Keratinocyte (primary cell): ENCODE measurements at regions not wholly inside any gene's neighbourhood (a gene's known extent, or its start where the extent isn't known, plus 50 kb on each side); places are given as distances from the start of the nearest gene placed in this dataset.

Source experiments
- DNase-seq: peaks from one replicate; pipeline ENCODE4 v3.0.0-alpha.2; 2011; ENCODE audit warnings: low read depth, missing footprints, low spot score
- FAIRE-seq: peaks from 2 replicates; lab custom pipeline; 2011; peaks lifted over from hg19 to GRCh38; lab: Jason Lieb, UNC
- H2AFZ ChIP-seq: 2 replicates; pipeline ENCODE4 v1.6.0; 2012; ENCODE audit warnings: low read length, control low read depth, inconsistent platforms; ENCODE audit not compliant: control insufficient read depth
- H3K27ac ChIP-seq: 2 replicates; pipeline ENCODE4 v1.5.1; 2011; ENCODE audit warnings: low read length; ENCODE audit not compliant: control insufficient read depth, insufficient read depth
- H3K27me3 ChIP-seq: 3 replicates; pipeline ENCODE4 v1.6.0; 2011; ENCODE audit warnings: low read length; ENCODE audit not compliant: control insufficient read depth, insufficient read depth; ENCODE audit errors: extremely low read depth
- H3K36me3 ChIP-seq, 2 experiments: 2 replicates in 1 of 2; 3 replicates in 1 of 2; pipeline ENCODE4 v1.5.1; 2011; ENCODE audit warnings: low read length in 2 of 2, mild to moderate bottlenecking in 1 of 2; ENCODE audit not compliant: control insufficient read depth in 2 of 2, insufficient read depth in 2 of 2; ENCODE audit errors: extremely low read depth in 1 of 2
- H3K4me1 ChIP-seq: 3 replicates; pipeline ENCODE4 v1.5.1; 2011; ENCODE audit warnings: low read length; ENCODE audit not compliant: control insufficient read depth, insufficient read depth; ENCODE audit errors: extremely low read depth
- H3K4me2 ChIP-seq: 3 replicates; pipeline ENCODE4 v1.6.0; 2011; ENCODE audit warnings: low read depth, low read length; ENCODE audit not compliant: control insufficient read depth, insufficient read depth; ENCODE audit errors: extremely low read depth
- H3K4me3 ChIP-seq, 3 experiments: fragments of 200-600 bp in 1 of 3; sonication (generic) in 1 of 3; 2 replicates in 2 of 3; 3 replicates in 1 of 3; pipeline ENCODE4 v1.5.1; 2011 to 2016; ENCODE audit warnings: low read length in 3 of 3, mild to moderate bottlenecking in 3 of 3, control low read depth in 2 of 3, inconsistent platforms in 1 of 3, low read depth in 1 of 3, mixed read lengths in 1 of 3, mixed run types in 1 of 3, moderate library complexity in 1 of 3; ENCODE audit not compliant: control insufficient read depth in 2 of 3, insufficient read depth in 2 of 3; ENCODE audit errors: extremely low read depth in 1 of 3
- H3K79me2 ChIP-seq: 2 replicates; pipeline ENCODE4 v1.6.0; 2012; ENCODE audit warnings: low read length; ENCODE audit not compliant: control insufficient read depth, insufficient read depth
- H3K9ac ChIP-seq: 3 replicates; pipeline ENCODE4 v1.6.0; 2011; ENCODE audit warnings: low read length; ENCODE audit not compliant: control insufficient read depth, insufficient read depth; ENCODE audit errors: extremely low read depth
- H3K9me1 ChIP-seq: 3 replicates; pipeline ENCODE4 v1.6.0; 2011; ENCODE audit warnings: low read length; ENCODE audit not compliant: control insufficient read depth, insufficient read depth; ENCODE audit errors: extremely low read depth
- H3K9me3 ChIP-seq: 2 replicates; pipeline ENCODE4 v1.5.1; 2012; ENCODE audit warnings: low read depth, low read length; ENCODE audit not compliant: control insufficient read depth
- H4K20me1 ChIP-seq: 3 replicates; pipeline ENCODE4 v1.6.0; 2011; ENCODE audit warnings: low read length; ENCODE audit not compliant: control insufficient read depth, insufficient read depth; ENCODE audit errors: extremely low read depth
- CTCF ChIP-seq, 3 experiments: IDR thresholded peaks in 1 of 3; conservative IDR thresholded peaks in 1 of 3; optimal IDR thresholded peaks in 1 of 3; 2 replicates in 2 of 3; 3 replicates in 1 of 3; pipeline versions ENCODE3 to v1.5.1; 2011; ENCODE audit warnings: low read length in 3 of 3, mild to moderate bottlenecking in 3 of 3, moderate library complexity in 2 of 3, control low read depth in 1 of 3, inconsistent platforms in 1 of 3; ENCODE audit not compliant: insufficient read depth in 2 of 3; ENCODE audit errors: extremely low read depth in 1 of 3
- EZH2 ChIP-seq: IDR thresholded peaks from one replicate; pipeline ENCODE4 v1.6.1; 2012; ENCODE audit warnings: inconsistent platforms, mild to moderate bottlenecking, low read length, moderate library complexity
- dilution Hi-C: fragments of 300-500 bp; cut with MboI; formaldehyde crosslinking; loops from one replicate; pipeline ENCODE4 v1.7.0; 2020; ENCODE audit warnings: low sequenced_read_pairs; ENCODE audit not compliant: extremely low pct_ligation_motif_present

DNA sequence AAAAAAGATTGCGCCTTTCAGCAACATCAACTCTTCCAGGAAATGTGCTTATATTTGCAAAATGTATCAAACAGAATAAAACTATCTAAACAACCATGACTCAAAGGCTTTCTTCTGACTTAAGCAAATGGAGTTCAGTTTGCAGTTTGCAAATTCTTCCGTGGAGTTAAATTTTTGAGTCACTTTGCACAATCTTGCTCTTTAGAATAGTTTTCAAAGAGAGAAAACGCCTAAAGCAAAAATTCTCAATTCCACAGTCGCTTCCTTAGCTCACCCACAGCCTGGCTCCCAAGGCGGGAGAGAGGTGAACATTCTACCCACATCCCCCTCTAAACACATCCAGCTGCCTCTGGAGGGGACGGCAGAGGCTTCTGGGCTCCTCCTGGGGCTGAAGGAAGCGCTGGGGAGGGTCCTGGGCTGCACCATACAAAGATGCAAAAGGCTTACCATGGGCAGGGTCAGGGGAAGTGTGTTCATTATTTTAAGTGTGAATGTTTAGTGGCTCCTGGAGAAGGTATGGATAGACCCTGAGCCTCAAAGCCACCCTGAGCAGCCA, 1487.3 kb downstream of the TBC1D22A start:
- H3K4me3 ChIP-seq, result no peak overlapping the region
- H3K79me2 ChIP-seq, result no peaks in the 10 kb centered on the region
- no peak for FAIRE-seq
- dilution Hi-C loops, result no loop called here
- TF ChIP-seq CTCF (optimal IDR thresholded peaks at IDR 0.05 in 1 of 3, IDR thresholded peaks at IDR 0.05 in 1 of 3, conservative IDR thresholded peaks at IDR 0.05 in 1 of 3; ENCODE audit: extremely low read depth in 1 of 3, insufficient read depth in 2 of 3, low read length in 3 of 3) (no peak), EZH2 (no peak)
- H4K20me1 ChIP-seq, result no peaks in the 10 kb centered on the region
- H3K36me3 ChIP-seq, result no peaks in the 10 kb centered on the region
- no peak overlapping the region for H3K27ac ChIP-seq
- no peaks in the 10 kb centered on the region for H3K4me1 ChIP-seq
- no peak overlapping the region for H3K4me2 ChIP-seq
- H3K9me3 ChIP-seq, result peaks cover 5% of the 10 kb centered on the region
- H2AFZ ChIP-seq, result no peak overlapping the region
- no peaks in the 10 kb centered on the region for H3K9me1 ChIP-seq
- no peaks in the 10 kb centered on the region for H3K27me3 ChIP-seq
- H3K9ac ChIP-seq, result no peak overlapping the region
- no peak for DNase-seq

DNA sequence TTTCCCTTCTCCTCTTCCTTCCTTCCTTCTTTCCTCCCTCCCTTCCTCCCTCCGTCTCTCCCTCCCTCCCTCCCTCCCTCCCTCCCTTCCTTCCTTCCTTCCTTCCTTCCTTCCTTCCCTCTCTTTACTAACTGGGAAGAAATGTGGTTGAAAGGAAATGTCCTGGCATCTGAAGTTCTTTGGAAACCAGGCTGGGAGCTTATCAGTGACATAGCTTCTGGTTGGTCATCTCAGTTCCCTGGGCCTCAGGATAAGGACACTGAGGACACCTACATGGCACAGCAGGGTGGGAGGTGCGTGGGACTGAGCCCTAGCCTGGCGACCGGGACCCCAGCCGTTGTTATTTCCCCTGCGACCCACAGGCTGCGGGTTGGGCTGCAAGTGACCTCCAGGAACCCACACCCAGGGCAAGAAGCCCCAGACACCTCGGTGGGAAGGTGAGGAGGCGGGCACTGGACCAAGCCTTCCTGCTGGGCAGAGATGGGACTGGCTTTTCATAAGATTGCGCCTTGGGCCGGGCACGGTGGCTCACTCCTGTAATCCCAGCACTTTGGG, 1486.5 kb downstream of the TBC1D22A start:
- H3K4me2 ChIP-seq, result no peak overlapping the region
- TF ChIP-seq CTCF (optimal IDR thresholded peaks at IDR 0.05 in 1 of 3, IDR thresholded peaks at IDR 0.05 in 1 of 3, conservative IDR thresholded peaks at IDR 0.05 in 1 of 3; ENCODE audit: extremely low read depth in 1 of 3, insufficient read depth in 2 of 3, low read length in 3 of 3), result no peak
- TF ChIP-seq EZH2, result no peak
- no peaks in the 10 kb centered on the region for H4K20me1 ChIP-seq
- no peak overlapping the region for H3K4me3 ChIP-seq
- H3K9ac ChIP-seq, result no peak overlapping the region
- H3K36me3 ChIP-seq, result no peaks in the 10 kb centered on the region
- no peaks in the 10 kb centered on the region for H3K9me1 ChIP-seq
- no peak for FAIRE-seq
- no peak for DNase-seq
- no peaks in the 10 kb centered on the region for H3K27me3 ChIP-seq
- H3K79me2 ChIP-seq, result no peaks in the 10 kb centered on the region
- no peak overlapping the region for H3K27ac ChIP-seq
- H2AFZ ChIP-seq, result no peak overlapping the region
- dilution Hi-C loops, result no loop called here
- H3K4me1 ChIP-seq, result no peaks in the 10 kb centered on the region
- peaks cover 12% of the 10 kb centered on the region for H3K9me3 ChIP-seq
